Liver (tissue), 3 donors: ENCODE measurements at regions not wholly inside any gene's neighbourhood (a gene's known extent, or its start where the extent isn't known, plus 50 kb on each side); places are given as distances from the start of the nearest gene placed in this dataset.

Experiments used
- JUND ChIP-seq, 2 donors: IDR thresholded peaks; 2 replicates each; pipeline ENCODE4 v1.6.1; 2016; ENCODE audit warnings: antibody characterized with exemption in 2 of 2
- SP1 ChIP-seq: IDR thresholded peaks from 2 replicates; pipeline ENCODE4 v1.6.1; 2018; ENCODE audit warnings: antibody characterized with exemption, mild to moderate bottlenecking
- TF ChIP-seq, protein P1 (sequence below): fragments of 150-350 bp; IDR thresholded peaks from 2 replicates; pipeline ENCODE4 v1.5.1; 2017; ENCODE audit warnings: improper control_type of control experiment, low read depth, low read length; ENCODE audit not compliant: missing input control
- TF ChIP-seq, protein P2 (sequence below): IDR thresholded peaks from 2 replicates; pipeline ENCODE4 v1.6.1; 2016; ENCODE audit warnings: antibody characterized with exemption
- TF ChIP-seq, protein P3 (sequence below): IDR thresholded peaks from 2 replicates; pipeline ENCODE4 v1.6.1; 2016; ENCODE audit warnings: antibody characterized with exemption
- TF ChIP-seq, protein P4 (sequence below): IDR thresholded peaks from 2 replicates; pipeline ENCODE4 v1.6.1; 2016; ENCODE audit warnings: antibody characterized with exemption, mild to moderate bottlenecking
- donor health status: healthy.
- donor health status: healthy.

DNA sequence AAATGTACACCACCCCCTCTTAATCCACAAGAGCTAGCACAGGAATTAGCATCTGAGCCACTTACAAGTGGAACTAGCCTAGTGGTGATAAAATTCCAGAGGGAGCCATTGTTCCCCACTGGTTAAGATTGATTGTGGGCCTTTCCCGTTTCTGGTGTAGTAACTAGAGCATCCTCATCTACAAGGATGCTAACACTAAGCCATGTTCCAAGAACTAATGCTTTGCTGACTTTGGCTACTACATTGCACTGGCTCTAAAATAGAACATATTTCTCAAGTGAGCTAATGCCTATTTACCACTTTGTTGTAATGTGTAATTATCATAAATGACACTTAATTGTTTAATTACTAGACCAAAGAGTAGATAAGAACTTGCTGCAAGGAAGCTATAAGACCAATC is 143.7 kb downstream of the FZD1 start:
- TF ChIP-seq, protein P1, sequence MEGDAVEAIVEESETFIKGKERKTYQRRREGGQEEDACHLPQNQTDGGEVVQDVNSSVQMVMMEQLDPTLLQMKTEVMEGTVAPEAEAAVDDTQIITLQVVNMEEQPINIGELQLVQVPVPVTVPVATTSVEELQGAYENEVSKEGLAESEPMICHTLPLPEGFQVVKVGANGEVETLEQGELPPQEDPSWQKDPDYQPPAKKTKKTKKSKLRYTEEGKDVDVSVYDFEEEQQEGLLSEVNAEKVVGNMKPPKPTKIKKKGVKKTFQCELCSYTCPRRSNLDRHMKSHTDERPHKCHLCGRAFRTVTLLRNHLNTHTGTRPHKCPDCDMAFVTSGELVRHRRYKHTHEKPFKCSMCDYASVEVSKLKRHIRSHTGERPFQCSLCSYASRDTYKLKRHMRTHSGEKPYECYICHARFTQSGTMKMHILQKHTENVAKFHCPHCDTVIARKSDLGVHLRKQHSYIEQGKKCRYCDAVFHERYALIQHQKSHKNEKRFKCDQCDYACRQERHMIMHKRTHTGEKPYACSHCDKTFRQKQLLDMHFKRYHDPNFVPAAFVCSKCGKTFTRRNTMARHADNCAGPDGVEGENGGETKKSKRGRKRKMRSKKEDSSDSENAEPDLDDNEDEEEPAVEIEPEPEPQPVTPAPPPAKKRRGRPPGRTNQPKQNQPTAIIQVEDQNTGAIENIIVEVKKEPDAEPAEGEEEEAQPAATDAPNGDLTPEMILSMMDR = no peak
- TF ChIP-seq, protein P2, sequence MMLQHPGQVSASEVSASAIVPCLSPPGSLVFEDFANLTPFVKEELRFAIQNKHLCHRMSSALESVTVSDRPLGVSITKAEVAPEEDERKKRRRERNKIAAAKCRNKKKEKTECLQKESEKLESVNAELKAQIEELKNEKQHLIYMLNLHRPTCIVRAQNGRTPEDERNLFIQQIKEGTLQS = no peak
- TF ChIP-seq JUND (IDR thresholded peaks at IDR 0.05) = no peak
- TF ChIP-seq, protein P3, sequence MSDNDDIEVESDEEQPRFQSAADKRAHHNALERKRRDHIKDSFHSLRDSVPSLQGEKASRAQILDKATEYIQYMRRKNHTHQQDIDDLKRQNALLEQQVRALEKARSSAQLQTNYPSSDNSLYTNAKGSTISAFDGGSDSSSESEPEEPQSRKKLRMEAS = no peak
- TF ChIP-seq, protein P4, sequence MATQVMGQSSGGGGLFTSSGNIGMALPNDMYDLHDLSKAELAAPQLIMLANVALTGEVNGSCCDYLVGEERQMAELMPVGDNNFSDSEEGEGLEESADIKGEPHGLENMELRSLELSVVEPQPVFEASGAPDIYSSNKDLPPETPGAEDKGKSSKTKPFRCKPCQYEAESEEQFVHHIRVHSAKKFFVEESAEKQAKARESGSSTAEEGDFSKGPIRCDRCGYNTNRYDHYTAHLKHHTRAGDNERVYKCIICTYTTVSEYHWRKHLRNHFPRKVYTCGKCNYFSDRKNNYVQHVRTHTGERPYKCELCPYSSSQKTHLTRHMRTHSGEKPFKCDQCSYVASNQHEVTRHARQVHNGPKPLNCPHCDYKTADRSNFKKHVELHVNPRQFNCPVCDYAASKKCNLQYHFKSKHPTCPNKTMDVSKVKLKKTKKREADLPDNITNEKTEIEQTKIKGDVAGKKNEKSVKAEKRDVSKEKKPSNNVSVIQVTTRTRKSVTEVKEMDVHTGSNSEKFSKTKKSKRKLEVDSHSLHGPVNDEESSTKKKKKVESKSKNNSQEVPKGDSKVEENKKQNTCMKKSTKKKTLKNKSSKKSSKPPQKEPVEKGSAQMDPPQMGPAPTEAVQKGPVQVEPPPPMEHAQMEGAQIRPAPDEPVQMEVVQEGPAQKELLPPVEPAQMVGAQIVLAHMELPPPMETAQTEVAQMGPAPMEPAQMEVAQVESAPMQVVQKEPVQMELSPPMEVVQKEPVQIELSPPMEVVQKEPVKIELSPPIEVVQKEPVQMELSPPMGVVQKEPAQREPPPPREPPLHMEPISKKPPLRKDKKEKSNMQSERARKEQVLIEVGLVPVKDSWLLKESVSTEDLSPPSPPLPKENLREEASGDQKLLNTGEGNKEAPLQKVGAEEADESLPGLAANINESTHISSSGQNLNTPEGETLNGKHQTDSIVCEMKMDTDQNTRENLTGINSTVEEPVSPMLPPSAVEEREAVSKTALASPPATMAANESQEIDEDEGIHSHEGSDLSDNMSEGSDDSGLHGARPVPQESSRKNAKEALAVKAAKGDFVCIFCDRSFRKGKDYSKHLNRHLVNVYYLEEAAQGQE = no peak
- no peak for TF ChIP-seq SP1
